Heart right ventricle (tissue), 16 donors: ENCODE measurements at regions not wholly inside any gene's neighbourhood (a gene's known extent, or its start where the extent isn't known, plus 50 kb on each side); places are given as distances from the start of the nearest gene placed in this dataset.

ENCODE experiments used
- ATAC-seq, 8 donors: fragments of 200-7000 bp; cut with Tn5 transposase; one replicate each; pipeline ENCODE4 v1.9.1; 2020; ENCODE audit warnings: mild to moderate bottlenecking in 8 of 8, moderate library complexity in 8 of 8, moderate number of reproducible peaks in 1 of 8
- DNase-seq, 2 donors: peaks; one replicate each; pipeline ENCODE4 v3.0.0-alpha.2; 2020
- H3K27ac ChIP-seq, 10 donors: fragments of 200-600 bp; sonication (generic) in 2 of 10; one replicate each; pipeline versions ENCODE4 v1.5.0 to v1.8.0; 2020 to 2022; ENCODE audit warnings: mild to moderate bottlenecking in 3 of 10
- H3K27me3 ChIP-seq, 7 donors: fragments of 200-600 bp; one replicate each; pipeline ENCODE4 v1.8.0; 2021 to 2022; ENCODE audit warnings: mild to moderate bottlenecking in 2 of 7
- H3K36me3 ChIP-seq, 9 donors: fragments of 200-600 bp; sonication (generic) in 1 of 9; one replicate each; pipeline versions ENCODE4 v1.5.0 to v1.8.0; 2020 to 2022; ENCODE audit warnings: mild to moderate bottlenecking in 2 of 9
- H3K4me1 ChIP-seq, 9 donors: fragments of 200-600 bp; sonication (generic) in 1 of 9; one replicate each; pipeline versions ENCODE4 v1.5.0 to v1.8.0; 2020 to 2022; ENCODE audit warnings: mild to moderate bottlenecking in 4 of 9
- H3K4me3 ChIP-seq, 10 donors: fragments of 200-600 bp; sonication (generic) in 2 of 10; one replicate each; pipeline versions ENCODE4 v1.5.0 to v1.8.0; 2020 to 2022; ENCODE audit warnings: mild to moderate bottlenecking in 7 of 10, moderate library complexity in 2 of 10
- H3K9me3 ChIP-seq, 11 donors: fragments of 200-600 bp in 10 of 11; sonication (generic) in 2 of 11; one replicate each; pipeline versions ENCODE4 v1.5.0 to v1.8.0; 2013 to 2022; ENCODE audit warnings: mild to moderate bottlenecking in 2 of 11, control low read depth in 1 of 11, moderate library complexity in 1 of 11
- CTCF ChIP-seq, 9 donors: fragments of 200-600 bp; sonication (generic) in 2 of 9; IDR thresholded peaks; one replicate each; pipeline versions ENCODE4 v1.5.0 to v1.8.0; 2021 to 2022; ENCODE audit warnings: antibody characterized with exemption in 9 of 9, mild to moderate bottlenecking in 5 of 9, moderate library complexity in 1 of 9
- WGBS, 2 donors: extraction: QIAGEN DNeasy Blood & Tissue Kit; methylation state at CpG; one replicate each; pipeline ENCODE4 v1.1.7; 2013; ENCODE audit warnings: inconsistent platforms in 1 of 2; 5-methylcytosine and 5-hydroxymethylcytosine counted together
- intact Hi-C, 10 donors: fragments of 100-400 bp; cut with DNase I; formaldehyde crosslinking; loops; one replicate each; pipeline versions ENCODE4 v1.11.1 to v1.14.2; 2022
- donor health status: Arrhythmogenic right ventricular cardiomyopathy.
- donor health status: ischemic (EF 13 %, LVEDD 7.1; RV severe dilation, severe dysfunction).
- donor health status: healthy with polysubstance abuse.
- donor health status: DM: no; HTN: yes; CAD: no.
- donor health status: DM: no; HTN: no; CAD: no.
- donor health status: ischemic (EF 25% LVEDD 6.9; RV normal size, moderate dysfunction).
- donor health status: ischemic (EF 25% LVEDD 5.7; RV mildly dilated, moderate dysfunction).
- donor health status: healthy.
- donor health status: DM: yes; HTN: yes; CAD: no.
- donor health status: Ischemic cardiomyopathy.
- donor health status: ischemic (EF 35%, LVEDD 5.7; RV mildly dilated, moderate dysfunction).
- donor health status: nonischemic (EF 11% LVEDD 7.7; RV severe dilation, severe dysfunction).
- donor health status: DM: yes; HTN: yes; CAD: no.
- donor health status: PGD.
- donor health status: ischemic (EF 29% LVEDD 5.4; RV normal size, mild dysfunction).
- donor health status: nonischemic (EF 23%, LVEDD 6.1; RV moderate dilation, normal function).

GRCh38 chr18:43634994-43635393, 357.7 kb upstream of the SYT4 start:
- no peak for DNase-seq
- no peak for TF ChIP-seq CTCF (IDR thresholded peaks at IDR 0.05)
- no peak overlapping the region for H3K27ac ChIP-seq
- ATAC-seq: no peak
- no peaks in the 10 kb centered on the region for H3K36me3 ChIP-seq
- 28 to 36% methylated on average over 2 of the region's 2 CpGs for WGBS, 2 donors
- peaks cover 0 to 3% (median 0%) of the 10 kb centered on the region in 9 donors for H3K4me1 ChIP-seq
- no peak overlapping the region for H3K4me3 ChIP-seq
- intact Hi-C loops: no loop called here
- H3K9me3 ChIP-seq: peaks cover 0 to 10% (median 0%) of the 10 kb centered on the region in 11 donors
- peaks cover 0 to 9% (median 0%) of the 10 kb centered on the region in 7 donors for H3K27me3 ChIP-seq

DNA sequence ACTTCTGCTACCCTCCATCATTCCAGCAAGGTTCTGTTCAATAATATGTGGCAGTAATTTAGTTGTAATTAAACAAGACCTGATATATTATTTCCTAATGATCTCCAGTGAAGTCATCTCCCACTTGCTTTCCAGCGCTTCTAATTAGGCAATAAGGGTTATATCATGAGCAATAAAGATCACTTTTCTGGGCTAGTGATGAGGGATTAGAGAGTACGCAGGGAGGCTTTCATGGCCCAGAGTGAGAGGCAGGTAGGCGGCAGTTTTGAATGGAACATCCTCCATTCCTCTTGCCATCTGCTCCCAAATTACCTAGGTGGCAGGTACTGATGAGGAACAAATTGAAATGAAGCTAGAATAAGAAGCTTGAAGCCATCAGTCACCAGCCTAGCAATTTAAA, 358.1 kb upstream of the SYT4 start:
- Histone ChIP-seq H3K36me3 (no peaks in the 10 kb centered on the region), H3K27ac (no peak overlapping the region), H3K4me1 (peaks cover 0 to 3% (median 0%) of the 10 kb centered on the region in 9 donors), H3K9me3 (peaks cover 0 to 10% (median 0%) of the 10 kb centered on the region in 11 donors), H3K27me3 (peaks cover 0 to 9% (median 0%) of the 10 kb centered on the region in 7 donors), H3K4me3 (no peak overlapping the region)
- intact Hi-C loops: no loop called here
- DNase-seq (no peak), ATAC-seq (no peak)
- TF ChIP-seq CTCF (IDR thresholded peaks at IDR 0.05): no peak
- 93 to 95% methylated on average over 3 of the region's 3 CpGs for WGBS, 2 donors

GRCh38 chr18:43642727-43643330, 365.5 kb upstream of the SYT4 start:
- Histone ChIP-seq H3K27me3 (no peaks in the 10 kb centered on the region), H3K4me1 (no peaks in the 10 kb centered on the region), H3K36me3 (no peaks in the 10 kb centered on the region), H3K4me3 (no peak overlapping the region), H3K27ac (no peak overlapping the region), H3K9me3 (peaks cover 0 to 8% (median 0%) of the 10 kb centered on the region in 11 donors)
- WGBS, 2 donors: 67 to 78% methylated on average over 4 of the region's 4 CpGs
- intact Hi-C loops: no loop called here
- DNase-seq (no peak), ATAC-seq (no peak)
- TF ChIP-seq CTCF (IDR thresholded peaks at IDR 0.05): no peak

- H3K27me3 ChIP-seq: no peaks in the 10 kb centered on the region
- no peaks in the 10 kb centered on the region for H3K4me1 ChIP-seq
- H3K9me3 ChIP-seq: no peaks in the 10 kb centered on the region
- H3K36me3 ChIP-seq: no peaks in the 10 kb centered on the region
- WGBS, 2 donors: 86 to 100% methylated on average over 2 of the region's 2 CpGs
- TF ChIP-seq CTCF (IDR thresholded peaks at IDR 0.05): no peak
- H3K4me3 ChIP-seq: no peak overlapping the region
- intact Hi-C loops: no loop called here
- DNase-seq: no peak
- no peak overlapping the region for H3K27ac ChIP-seq
- no peak for ATAC-seq
Observed at GRCh38 chr18:43648002-43648401, 370.7 kb upstream of the SYT4 start.
